Hematopoietic multipotent progenitor cell treated with erythropoietin and hydrocortisone succinate and interleukin-3 and kit ligand, for 8 days (in vitro differentiated cells): ENCODE measurements at regions not wholly inside any gene's neighbourhood (a gene's known extent, or its start where the extent isn't known, plus 50 kb on each side); places are given as distances from the start of the nearest gene placed in this dataset.
A peak's percentile ranks its signal among the peaks of the same experiment; 100 is the strongest.

ENCODE experiments used
- DNase-seq: peaks from one replicate; pipeline ENCODE4 v3.0.0-alpha.2; 2015

GRCh38 chr14:101707068-101707842 is 54.3 kb upstream of the PPP2R5C start:
- DNase-seq = peak; percentile 89

GRCh38 chr14:101707863-101708620 is 53.5 kb upstream of the PPP2R5C start:
- no peak for DNase-seq

- no peak for DNase-seq
Measured at GRCh38 chr14:101708853-101709532, 52.5 kb upstream of the PPP2R5C start.

GRCh38 chr14:101709533-101709881 is 52.0 kb upstream of the PPP2R5C start:
- no peak for DNase-seq

- DNase-seq = no peak
Measured at GRCh38 chr14:101709962-101710931, 51.3 kb upstream of the PPP2R5C start.

- no peak for DNase-seq
Measured at GRCh38 chr14:101711041-101711856, 50.3 kb upstream of the PPP2R5C start.
